ENCODE measurements at regions not wholly inside any gene's neighbourhood (a gene's known extent, or its start where the extent isn't known, plus 50 kb on each side); places are given as distances from the start of the nearest gene placed in this dataset.

GRCh38 chr6:119979862-119980261 is 630.3 kb upstream of the MAN1A1 start:
- Histone ChIP-seq H3K27me3 (ENCODE audit: insufficient read depth, low read length) (no peaks in the 10 kb centered on the region), H2BK5ac (ENCODE audit: insufficient read length, low read length) (no peak overlapping the region), H3K4me1 (ENCODE audit: insufficient read depth, low read length) (no peaks in the 10 kb centered on the region), H3K9ac (ENCODE audit: extremely low read depth, insufficient read length, low read length) (no peak overlapping the region), H2AFZ (ENCODE audit: low read length) (no peak overlapping the region), H3K27ac (ENCODE audit: insufficient read length, low read depth, low read length) (no peak overlapping the region), H3K4ac (ENCODE audit: low read depth, low read length) (no peak overlapping the region), H2AK5ac (ENCODE audit: insufficient read length, low read length) (no peak overlapping the region), H3K79me2 (ENCODE audit: insufficient read depth, low read length) (no peaks in the 10 kb centered on the region), H4K20me1 (ENCODE audit: control insufficient read depth, insufficient read depth, insufficient read length) (no peaks in the 10 kb centered on the region), H3K23me2 (ENCODE audit: insufficient read length, low read depth, low read length, poor library complexity, severe bottlenecking) (no peaks in the 10 kb centered on the region), H4K8ac (replicated peaks; ENCODE audit: insufficient read length, low read depth, low read length) (no peak overlapping the region), H2BK120ac (ENCODE audit: low read depth, low read length, poor library complexity, severe bottlenecking) (no peak overlapping the region), H3K56ac (ENCODE audit: insufficient read length, low read depth, low read length) (no peak overlapping the region), H2BK12ac (ENCODE audit: insufficient read length, low read depth, low read length) (no peak overlapping the region), H3K79me1 (ENCODE audit: insufficient read depth, low read depth, low read length, poor library complexity, severe bottlenecking) (no peaks in the 10 kb centered on the region), H3K23ac (ENCODE audit: insufficient read length, low read depth, low read length) (no peak overlapping the region), H4K91ac (ENCODE audit: insufficient read length, low read depth, low read length) (no peak overlapping the region), H3K14ac (ENCODE audit: insufficient read depth, low read length) (no peak overlapping the region), H3K9me3 (ENCODE audit: control insufficient read depth, low read depth, low read length) (no peaks in the 10 kb centered on the region), H2BK15ac (ENCODE audit: low read depth, low read length) (no peak overlapping the region), H2BK20ac (ENCODE audit: low read depth, low read length, poor library complexity, severe bottlenecking) (no peak overlapping the region), H3T11ph (ENCODE audit: low read length) (no peak overlapping the region), H3K18ac (ENCODE audit: insufficient read length, low read depth, low read length) (no peak overlapping the region), H4K5ac (ENCODE audit: insufficient read length, low read depth, low read length) (no peak overlapping the region), H3K4me2 (ENCODE audit: insufficient read depth, insufficient read length, low read length) (no peak overlapping the region)
- no peaks in the 10 kb centered on the region for H3K36me3 Mint-ChIP-seq (ENCODE audit: insufficient read depth in 1 of 3, low read depth in 3 of 3)
- H3K4me1 Mint-ChIP-seq = peaks cover 3 to 4% of the 10 kb centered on the region in 2 experiments; a peak in 3 of 4 replicates
- no CpG with 5 or more reads among the region's 1 CpG for WGBS (ENCODE audit: extremely low coverage, insufficient read length, low lambda C conversion rate)
- H3K4me3 Mint-ChIP-seq = no peak overlapping the region
- peak; percentile 79 for TF ChIP-seq CTCF (conservative IDR thresholded peaks at IDR 0.05)
- no peak overlapping the region for H3K27ac Mint-ChIP-seq
- no peaks in the 10 kb centered on the region for H3K27me3 Mint-ChIP-seq (ENCODE audit: low read depth)
- no peaks in the 10 kb centered on the region for H3K9me3 Mint-ChIP-seq
- no peak for DNase-seq

Measured in H9 (cell line).